Stimulated activated memory B cell treated with anti-CD40 and anti-IgM and Interleukin-4, amounts not matched to agents 10 μg/mL and 1 μg/mL and 100 μg/mL, for 72 hours (primary cell): ENCODE measurements at regions not wholly inside any gene's neighbourhood (a gene's known extent, or its start where the extent isn't known, plus 50 kb on each side); places are given as distances from the start of the nearest gene placed in this dataset.

Source experiments
- ATAC-seq: fragments of 150-1000 bp; cut with Tn5 transposase; 2 replicates; pipeline ENCODE4 v1.10.0; 2021
- H3K27ac Mint-ChIP-seq: one replicate; pipeline ENCODE4 v1.8.0; 2022; ENCODE audit warnings: mild to moderate bottlenecking, mixed read lengths
- H3K27me3 Mint-ChIP-seq: one replicate; pipeline ENCODE4 v1.8.0; 2022; ENCODE audit warnings: mixed read lengths
- H3K36me3 Mint-ChIP-seq: one replicate; pipeline ENCODE4 v1.8.0; 2022; ENCODE audit warnings: mixed read lengths
- H3K4me1 Mint-ChIP-seq: one replicate; pipeline ENCODE4 v1.8.0; 2022; ENCODE audit warnings: mixed read lengths
- H3K4me3 Mint-ChIP-seq: one replicate; pipeline ENCODE4 v1.8.0; 2022; ENCODE audit warnings: mild to moderate bottlenecking, moderate library complexity, mixed read lengths
- H3K9me3 Mint-ChIP-seq: one replicate; pipeline ENCODE4 v1.8.0; 2022; ENCODE audit warnings: mixed read lengths

DNA sequence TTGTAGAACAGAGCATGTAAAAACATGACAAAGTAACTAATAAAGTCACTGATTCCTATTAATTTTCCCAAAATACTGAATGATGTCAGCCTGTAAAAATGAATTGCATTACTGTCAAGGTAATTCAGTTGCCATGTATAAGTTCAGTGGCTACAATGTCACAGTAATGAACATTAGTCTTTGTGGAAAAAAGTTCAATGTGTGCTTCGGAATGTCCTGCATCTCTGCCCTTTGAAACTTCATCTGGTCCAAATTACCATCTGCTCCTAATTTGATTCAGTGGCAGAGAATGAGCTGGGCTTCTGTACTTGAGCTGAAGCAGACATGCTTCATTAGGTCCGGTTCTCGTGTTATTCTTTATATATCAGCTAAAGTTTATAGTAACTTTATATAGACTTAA is 567.4 kb downstream of the COL12A1 start:
- no peak for ATAC-seq
- H3K27ac Mint-ChIP-seq, result no peak overlapping the region

GRCh38 chr6:74632196-74632875 is 573.5 kb downstream of the COL12A1 start:
- H3K36me3 Mint-ChIP-seq, result no peaks in the 10 kb centered on the region
- no peaks in the 10 kb centered on the region for H3K27me3 Mint-ChIP-seq
- no peak overlapping the region for H3K27ac Mint-ChIP-seq
- ATAC-seq, result no peak
- H3K4me3 Mint-ChIP-seq, result no peak overlapping the region
- no peaks in the 10 kb centered on the region for H3K4me1 Mint-ChIP-seq
- H3K9me3 Mint-ChIP-seq, result peaks cover 11% of the 10 kb centered on the region

More for the DNA sequence above, 567.4 kb downstream of the COL12A1 start:
- H3K9me3 Mint-ChIP-seq, result no peaks in the 10 kb centered on the region
- H3K4me1 Mint-ChIP-seq, result no peaks in the 10 kb centered on the region
- no peak overlapping the region for H3K4me3 Mint-ChIP-seq
- no peaks in the 10 kb centered on the region for H3K36me3 Mint-ChIP-seq
- no peaks in the 10 kb centered on the region for H3K27me3 Mint-ChIP-seq

DNA sequence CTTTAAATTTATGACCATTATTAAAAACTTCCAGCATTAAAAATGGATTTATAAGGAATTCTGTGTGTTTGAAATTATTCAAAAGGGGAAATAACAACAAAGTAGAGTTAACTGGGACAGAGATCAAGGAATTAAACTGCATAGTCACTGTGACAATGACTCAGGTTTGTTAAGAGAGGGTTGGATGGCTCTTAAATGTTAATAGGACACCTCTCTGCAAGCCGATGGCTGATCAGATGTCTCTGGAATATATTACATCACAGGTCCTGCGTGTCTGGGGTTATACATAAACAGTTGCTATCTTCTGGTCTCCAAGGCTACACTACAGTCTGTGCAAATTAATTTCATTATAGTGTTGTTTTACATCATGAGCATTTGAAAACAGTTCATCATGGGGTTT is 574.3 kb downstream of the COL12A1 start:
- no peak for ATAC-seq
- no peaks in the 10 kb centered on the region for H3K4me1 Mint-ChIP-seq
- no peaks in the 10 kb centered on the region for H3K27me3 Mint-ChIP-seq
- no peak overlapping the region for H3K4me3 Mint-ChIP-seq
- H3K27ac Mint-ChIP-seq, result no peak overlapping the region
- H3K9me3 Mint-ChIP-seq, result peaks cover 11% of the 10 kb centered on the region
- H3K36me3 Mint-ChIP-seq, result no peaks in the 10 kb centered on the region

DNA sequence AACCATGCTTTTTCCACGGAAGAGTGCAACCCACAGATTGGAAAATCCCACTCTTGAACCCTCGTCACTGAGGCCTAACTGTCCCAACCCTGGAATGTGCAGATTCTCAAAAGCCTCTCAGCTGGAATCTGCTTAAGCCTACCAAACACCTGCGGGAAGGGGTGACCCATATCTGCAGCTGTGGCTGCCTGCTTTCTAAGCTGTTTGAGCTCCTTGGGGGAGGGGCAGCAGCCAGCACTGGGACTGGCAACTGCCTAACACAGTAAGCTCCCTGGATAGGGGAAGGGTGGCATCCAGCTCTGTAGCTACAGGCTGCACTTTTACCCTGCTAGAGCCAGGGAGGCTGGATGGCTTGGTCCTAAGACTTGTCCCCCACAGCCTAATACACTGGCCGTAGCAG is 579.6 kb downstream of the COL12A1 start:
- peaks cover 29% of the 10 kb centered on the region for H3K9me3 Mint-ChIP-seq
- no peaks in the 10 kb centered on the region for H3K4me1 Mint-ChIP-seq
- peaks cover 8% of the 10 kb centered on the region for H3K27me3 Mint-ChIP-seq
- ATAC-seq, result no peak
- no peak overlapping the region for H3K27ac Mint-ChIP-seq
- H3K4me3 Mint-ChIP-seq, result no peak overlapping the region
- H3K36me3 Mint-ChIP-seq, result no peaks in the 10 kb centered on the region

DNA sequence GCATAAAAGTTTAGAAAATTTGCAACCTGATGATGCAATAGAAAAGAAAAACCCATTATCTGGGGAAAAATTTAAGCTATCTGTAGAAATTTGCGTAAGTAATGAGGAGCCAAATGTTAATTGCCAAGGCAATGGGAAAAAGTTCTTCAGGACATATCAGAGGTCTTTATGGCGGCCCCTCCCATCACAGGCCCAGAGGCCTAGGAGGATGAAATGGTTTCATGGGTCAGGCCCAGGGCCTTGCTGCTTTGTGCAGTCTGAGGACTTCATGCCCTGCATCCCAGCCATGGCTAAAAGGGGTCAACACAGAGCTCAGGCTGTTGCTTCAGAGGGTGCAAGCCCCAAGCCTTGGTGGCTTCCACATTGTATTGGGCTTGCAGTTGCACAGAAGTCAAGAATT is 582.8 kb downstream of the COL12A1 start:
- Mint-ChIP-seq H3K4me3 (no peak overlapping the region), H3K9me3 (peaks cover 18% of the 10 kb centered on the region), H3K36me3 (no peaks in the 10 kb centered on the region), H3K27me3 (peaks cover 8% of the 10 kb centered on the region), H3K4me1 (no peaks in the 10 kb centered on the region), H3K27ac (no peak overlapping the region)
- ATAC-seq, result no peak

DNA sequence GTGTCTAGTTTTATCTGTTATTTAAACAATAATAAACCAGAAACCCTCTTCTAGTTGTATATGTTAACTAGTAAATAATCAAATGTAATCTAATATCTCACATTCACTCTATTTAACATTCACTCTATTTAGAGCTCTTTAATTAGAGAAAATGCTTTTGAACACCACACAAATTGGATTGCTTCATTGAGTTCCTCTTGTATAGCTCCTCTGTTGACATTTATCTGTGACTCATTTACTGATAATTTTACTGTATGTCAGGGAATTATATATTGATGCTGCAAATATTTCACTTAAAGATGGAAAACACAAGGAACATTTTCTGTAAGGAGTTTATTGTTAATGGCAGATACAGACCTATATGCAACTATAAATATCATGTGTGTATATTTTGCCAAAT is 594.6 kb downstream of the COL12A1 start:
- ATAC-seq, result no peak
- H3K27ac Mint-ChIP-seq, result no peak overlapping the region
- H3K27me3 Mint-ChIP-seq, result no peaks in the 10 kb centered on the region
- no peaks in the 10 kb centered on the region for H3K36me3 Mint-ChIP-seq
- H3K4me1 Mint-ChIP-seq, result no peaks in the 10 kb centered on the region
- peaks cover under 1% of the 10 kb centered on the region for H3K9me3 Mint-ChIP-seq
- H3K4me3 Mint-ChIP-seq, result no peak overlapping the region

GRCh38 chr6:74610352-74610751 is 595.5 kb downstream of the COL12A1 start:
- Mint-ChIP-seq H3K36me3 (no peaks in the 10 kb centered on the region), H3K9me3 (no peaks in the 10 kb centered on the region), H3K4me3 (no peak overlapping the region), H3K27ac (no peak overlapping the region), H3K4me1 (no peaks in the 10 kb centered on the region), H3K27me3 (no peaks in the 10 kb centered on the region)
- ATAC-seq, result no peak

DNA sequence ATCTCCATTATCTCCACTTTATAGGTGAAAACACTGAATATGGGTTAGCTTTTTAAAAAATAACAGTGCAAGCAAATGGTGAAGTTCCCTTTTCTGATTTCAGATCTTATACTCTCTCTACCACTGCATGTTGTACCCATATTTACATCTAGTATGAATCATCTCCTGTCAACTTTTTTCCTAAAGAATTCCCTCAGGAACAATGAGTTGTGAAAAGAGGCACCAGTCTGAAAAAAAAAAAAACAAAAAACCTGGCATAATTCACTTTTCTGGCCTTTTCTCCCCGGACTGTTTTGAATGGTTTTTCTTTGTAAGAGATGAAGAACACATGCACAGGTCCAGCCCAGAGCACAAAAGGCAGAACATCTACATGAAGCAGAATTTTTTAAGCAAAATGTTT is 596.0 kb downstream of the COL12A1 start:
- no peaks in the 10 kb centered on the region for H3K9me3 Mint-ChIP-seq
- no peak for ATAC-seq
- H3K4me1 Mint-ChIP-seq, result no peaks in the 10 kb centered on the region
- H3K27ac Mint-ChIP-seq, result no peak overlapping the region
- no peaks in the 10 kb centered on the region for H3K36me3 Mint-ChIP-seq
- H3K27me3 Mint-ChIP-seq, result no peaks in the 10 kb centered on the region
- no peak overlapping the region for H3K4me3 Mint-ChIP-seq

DNA sequence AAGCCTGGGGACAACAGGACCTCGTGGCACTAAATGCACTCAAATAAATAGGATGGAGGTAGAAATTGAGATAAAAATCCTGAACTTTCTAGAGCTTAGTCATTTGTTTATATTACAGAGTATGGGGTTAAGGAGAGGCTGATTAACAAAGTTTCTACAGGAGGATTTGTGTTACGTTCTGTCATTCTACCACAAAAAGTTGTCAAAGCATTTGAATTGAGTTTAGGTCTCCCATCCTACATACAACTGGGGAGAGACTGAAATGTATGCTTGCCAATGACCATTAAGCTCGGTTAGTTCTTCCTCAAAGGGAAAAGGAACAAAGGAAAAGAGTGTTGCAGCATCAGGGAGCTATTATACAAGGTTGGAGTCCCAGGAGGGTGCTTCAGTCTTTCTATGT is 597.9 kb downstream of the COL12A1 start:
- ATAC-seq, result no peak
- Mint-ChIP-seq H3K27ac (no peak overlapping the region), H3K9me3 (no peaks in the 10 kb centered on the region)

GRCh38 chr6:74607468-74607867 is 598.4 kb downstream of the COL12A1 start:
- Mint-ChIP-seq H3K27ac (no peak overlapping the region), H3K9me3 (no peaks in the 10 kb centered on the region), H3K27me3 (no peaks in the 10 kb centered on the region), H3K4me1 (no peaks in the 10 kb centered on the region), H3K36me3 (no peaks in the 10 kb centered on the region), H3K4me3 (no peak overlapping the region)
- no peak for ATAC-seq

More for the DNA sequence above, 597.9 kb downstream of the COL12A1 start:
- H3K36me3 Mint-ChIP-seq, result no peaks in the 10 kb centered on the region
- H3K4me1 Mint-ChIP-seq, result no peaks in the 10 kb centered on the region
- no peaks in the 10 kb centered on the region for H3K27me3 Mint-ChIP-seq
- H3K4me3 Mint-ChIP-seq, result no peak overlapping the region

- no peak overlapping the region for H3K4me3 Mint-ChIP-seq
- no peak overlapping the region for H3K27ac Mint-ChIP-seq
- no peaks in the 10 kb centered on the region for H3K36me3 Mint-ChIP-seq
- ATAC-seq, result no peak
- no peaks in the 10 kb centered on the region for H3K27me3 Mint-ChIP-seq
- no peaks in the 10 kb centered on the region for H3K9me3 Mint-ChIP-seq
- no peaks in the 10 kb centered on the region for H3K4me1 Mint-ChIP-seq
These were observed 599.2 kb downstream of the COL12A1 start for GRCh38 chr6:74606582-74607071.

GRCh38 chr6:74605922-74606581 is 599.8 kb downstream of the COL12A1 start:
- H3K4me3 Mint-ChIP-seq, result no peak overlapping the region
- no peaks in the 10 kb centered on the region for H3K36me3 Mint-ChIP-seq
- no peak for ATAC-seq
- no peak overlapping the region for H3K27ac Mint-ChIP-seq
- no peaks in the 10 kb centered on the region for H3K4me1 Mint-ChIP-seq
- no peaks in the 10 kb centered on the region for H3K27me3 Mint-ChIP-seq
- H3K9me3 Mint-ChIP-seq, result no peaks in the 10 kb centered on the region

DNA sequence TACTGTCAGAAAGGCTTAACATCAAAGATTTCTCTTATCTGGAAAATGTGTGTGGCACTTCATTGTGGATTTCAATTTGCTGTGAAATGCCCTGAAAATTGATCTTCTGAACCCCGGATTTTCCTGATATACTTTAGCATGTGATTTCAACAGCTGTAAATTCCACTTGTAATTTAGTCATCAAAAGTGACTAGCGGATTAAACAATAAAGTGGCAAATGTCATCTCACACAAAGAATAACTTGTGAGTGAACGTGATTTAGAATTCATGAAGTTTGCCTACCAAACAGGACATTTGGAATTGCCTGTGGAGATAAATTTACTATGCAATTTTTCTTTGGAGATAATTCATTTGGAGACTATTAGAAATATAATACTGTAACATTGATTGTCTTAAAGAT is 601.6 kb downstream of the COL12A1 start:
- ATAC-seq, result no peak
- no peaks in the 10 kb centered on the region for H3K4me1 Mint-ChIP-seq
- H3K9me3 Mint-ChIP-seq, result no peaks in the 10 kb centered on the region

DNA sequence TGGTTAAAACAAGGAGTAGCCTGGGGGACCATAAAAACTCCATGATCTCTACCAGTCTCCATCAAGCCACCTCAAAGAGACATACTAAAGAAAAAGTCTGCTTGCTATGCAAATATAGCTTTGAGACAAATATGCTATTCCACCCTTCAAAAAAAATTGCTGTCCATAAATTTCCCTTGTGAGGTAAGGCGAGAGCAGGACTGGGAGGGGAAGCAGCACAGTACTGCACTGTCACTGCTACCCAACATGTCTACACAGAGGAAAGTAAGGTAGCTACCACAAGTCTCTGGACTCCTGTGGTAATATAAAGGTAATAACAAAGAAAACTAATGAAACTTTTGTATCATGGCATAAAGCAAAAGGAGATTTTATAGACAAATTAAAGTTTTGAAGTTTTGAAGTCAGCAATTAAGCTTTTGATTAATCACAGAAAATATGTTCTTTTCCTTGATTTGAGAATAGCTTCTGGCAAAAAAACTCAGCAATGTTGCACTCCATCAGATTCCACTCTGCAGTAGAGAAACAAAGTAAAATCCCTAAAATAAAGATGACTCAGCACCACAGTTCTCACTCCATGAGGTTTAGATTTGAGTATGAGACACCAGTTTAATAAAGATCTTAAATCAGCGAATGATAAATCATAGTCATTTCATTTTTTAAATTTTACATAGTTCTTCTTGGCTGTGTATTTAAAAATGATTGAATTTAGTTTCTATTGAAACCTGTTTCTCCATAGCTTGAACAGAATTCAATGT is 602.4 kb downstream of the COL12A1 start:
- peaks cover under 1% of the 10 kb centered on the region for H3K4me1 Mint-ChIP-seq
- H3K9me3 Mint-ChIP-seq, result no peaks in the 10 kb centered on the region
- no peaks in the 10 kb centered on the region for H3K27me3 Mint-ChIP-seq
- no peak overlapping the region for H3K27ac Mint-ChIP-seq
- ATAC-seq, result peak; percentile 31
- H3K36me3 Mint-ChIP-seq, result no peaks in the 10 kb centered on the region
- no peak overlapping the region for H3K4me3 Mint-ChIP-seq

More for the DNA sequence above, 601.6 kb downstream of the COL12A1 start:
- Mint-ChIP-seq H3K27me3 (no peaks in the 10 kb centered on the region), H3K27ac (no peak overlapping the region), H3K36me3 (no peaks in the 10 kb centered on the region), H3K4me3 (no peak overlapping the region)

DNA sequence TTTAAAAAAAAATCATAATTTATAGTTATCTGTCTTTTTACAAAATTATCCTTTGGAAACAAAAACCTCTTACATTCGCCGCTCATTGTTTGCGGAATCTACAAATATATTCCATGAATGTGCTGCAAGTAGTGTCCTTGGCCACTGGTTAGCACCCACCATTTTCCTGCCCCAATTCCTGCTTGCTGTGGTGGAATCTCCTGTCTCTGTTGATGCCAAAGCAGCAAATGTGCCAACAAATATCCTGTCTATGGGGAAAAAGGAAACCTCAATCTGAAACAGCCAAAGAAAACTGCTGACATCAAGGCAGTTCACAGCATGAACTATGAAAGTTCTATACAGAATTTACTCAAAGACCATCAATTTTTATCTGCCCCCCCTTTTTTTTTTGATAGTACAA is 603.6 kb downstream of the COL12A1 start:
- no peak for ATAC-seq
- Mint-ChIP-seq H3K4me1 (peaks cover 6% of the 10 kb centered on the region), H3K36me3 (no peaks in the 10 kb centered on the region), H3K4me3 (no peak overlapping the region), H3K9me3 (no peaks in the 10 kb centered on the region), H3K27ac (no peak overlapping the region), H3K27me3 (no peaks in the 10 kb centered on the region)
